T-cell (primary cell): ENCODE measurements at regions not wholly inside any gene's neighbourhood (a gene's known extent, or its start where the extent isn't known, plus 50 kb on each side); places are given as distances from the start of the nearest gene placed in this dataset.

Experiments used
- ATAC-seq, 4 experiments: fragments of 200-7000 bp in 3 of 4; fragments of 150-1000 bp in 1 of 4; cut with Tn5 transposase; replicated peaks in 1 of 4; 1 replicate in 3 of 4; 2 replicates in 1 of 4; pipeline ENCODE4 v1.10.0; 2021; ENCODE audit warnings: moderate library complexity in 3 of 4, mild to moderate bottlenecking in 2 of 4, moderate number of reproducible peaks in 1 of 4
- CTCF ChIA-PET, 2 donors: fragments of 300-600 bp; sonication (Branson Sonifier 250); formaldehyde crosslinking; loops; one replicate each; lab custom pipeline; 2022; ENCODE audit warnings: antibody characterized with exemption in 2 of 2; lab: Charles Lee
- POLR2A ChIA-PET, 2 donors: fragments of 300-600 bp; sonication (Branson Sonifier 250); formaldehyde crosslinking; loops; one replicate each; lab custom pipeline; 2022; ENCODE audit warnings: antibody characterized with exemption in 2 of 2; lab: Charles Lee
- DNase-seq, 35 experiments: peaks; one replicate each; pipeline versions ENCODE4 v3.0.0 to v3.0.0-alpha.2; 2013 to 2023
- H3K27ac ChIP-seq: one replicate; pipeline ENCODE4 v1.5.1; 2013; ENCODE audit warnings: low read length
- H3K27me3 ChIP-seq, 2 experiments: replicated peaks in 1 of 2; 1 replicate in 1 of 2; 2 replicates in 1 of 2; pipeline versions ENCODE4 v1.6.1 to v1.7.0; 2013; ENCODE audit warnings: low read length in 1 of 2, mixed read lengths in 1 of 2; ENCODE audit not compliant: control insufficient read depth in 2 of 2, insufficient read depth in 2 of 2; ENCODE audit errors: extremely low read depth in 1 of 2
- H3K36me3 ChIP-seq, 2 donors: 1 replicate in 1 of 2; 2 replicates in 1 of 2; pipeline versions ENCODE4 v1.6.1 to v1.7.0; 2013; ENCODE audit warnings: low read length in 1 of 2; ENCODE audit not compliant: control insufficient read depth in 2 of 2, insufficient read depth in 1 of 2; ENCODE audit errors: extremely low read depth in 1 of 2
- H3K4me1 ChIP-seq, 2 experiments: 1 replicate in 1 of 2; 2 replicates in 1 of 2; pipeline versions ENCODE4 v1.6.1 to v1.7.0; 2013; ENCODE audit warnings: low read length in 2 of 2, mixed read lengths in 1 of 2; ENCODE audit not compliant: insufficient read depth in 2 of 2, control insufficient read depth in 1 of 2; ENCODE audit errors: extremely low read depth in 1 of 2
- H3K4me3 ChIP-seq, 2 donors: 1 replicate in 1 of 2; 2 replicates in 1 of 2; pipeline versions ENCODE4 v1.5.1 to v1.7.0; 2013; ENCODE audit warnings: mild to moderate bottlenecking in 2 of 2, low read length in 1 of 2, moderate library complexity in 1 of 2; ENCODE audit not compliant: control insufficient read depth in 1 of 2; ENCODE audit errors: extremely low read depth in 1 of 2
- H3K9me3 ChIP-seq: 2 replicates; pipeline ENCODE4 v1.7.0; 2013
- H3K27ac Mint-ChIP-seq, 2 donors: one replicate each; pipeline ENCODE4 v1.8.0; 2020 to 2021; ENCODE audit warnings: mild to moderate bottlenecking in 2 of 2, mixed read lengths in 2 of 2
- H3K27me3 Mint-ChIP-seq, 2 donors: one replicate each; pipeline ENCODE4 v1.8.0; 2021 to 2022; ENCODE audit warnings: mixed read lengths in 2 of 2
- H3K36me3 Mint-ChIP-seq: one replicate; pipeline ENCODE4 v1.8.0; 2021; ENCODE audit warnings: mixed read lengths
- H3K4me1 Mint-ChIP-seq, 3 donors: one replicate each; pipeline ENCODE4 v1.8.0; 2020 to 2022; ENCODE audit warnings: mixed read lengths in 3 of 3, mild to moderate bottlenecking in 1 of 3
- H3K4me3 Mint-ChIP-seq, 3 donors: one replicate each; pipeline ENCODE4 v1.8.0; 2020 to 2022; ENCODE audit warnings: mild to moderate bottlenecking in 3 of 3, mixed read lengths in 3 of 3, moderate library complexity in 3 of 3
- H3K9me3 Mint-ChIP-seq, 3 donors: one replicate each; pipeline ENCODE4 v1.8.0; 2020 to 2022; ENCODE audit warnings: mixed read lengths in 3 of 3
- WGBS: methylation state at CpG from one replicate; pipeline ENCODE4 v1.1.5; 2013; ENCODE audit warnings: missing lambda C conversion rate; ENCODE audit not compliant: insufficient coverage; 5-methylcytosine and 5-hydroxymethylcytosine counted together

GRCh38 chr4:53821179-53821851 lies 230.0 kb upstream of the LNX1 start:
- no peak overlapping the region for H3K4me3 ChIP-seq
- Mint-ChIP-seq H3K4me3 (no peak overlapping the region), H3K4me1 (no peaks in the 10 kb centered on the region), H3K27me3 (peaks cover 4 to 5% of the 10 kb centered on the region in 2 donors), H3K36me3 (no peaks in the 10 kb centered on the region), H3K27ac (no peak overlapping the region), H3K9me3 (peaks cover 0 to 2% (median under 1%) of the 10 kb centered on the region in 3 donors)
- no peaks in the 10 kb centered on the region for H3K4me1 ChIP-seq
- H3K27ac ChIP-seq, result no peak overlapping the region
- 76% methylated on average over 5 of the region's 8 CpGs for WGBS
- DNase-seq, result no peak
- ChIA-PET CTCF (no interaction called here), POLR2A (no interaction called here)
- no peaks in the 10 kb centered on the region for H3K36me3 ChIP-seq
- H3K27me3 ChIP-seq, result peaks cover 0 to 2% of the 10 kb centered on the region in 2 experiments
- H3K9me3 ChIP-seq, result no peaks in the 10 kb centered on the region
- ATAC-seq, result no peak

- no peak for ATAC-seq
- H3K4me1 Mint-ChIP-seq, result no peaks in the 10 kb centered on the region
- no peaks in the 10 kb centered on the region for H3K36me3 Mint-ChIP-seq
- Histone ChIP-seq H3K4me1 (no peaks in the 10 kb centered on the region), H3K27ac (no peak overlapping the region), H3K4me3 (no peak overlapping the region), H3K27me3 (peaks cover 0 to 6% of the 10 kb centered on the region in 2 experiments), H3K9me3 (no peaks in the 10 kb centered on the region), H3K36me3 (no peaks in the 10 kb centered on the region)
- H3K27ac Mint-ChIP-seq, result no peak overlapping the region
- 63% methylated on average over 5 of the region's 5 CpGs for WGBS
- ChIA-PET CTCF (interaction anchor here in 1 of 2 donors (0.8 kb wide), 1 partner anchor 267 kb away, joined by 5 read pairs; no protein-coding TSS in a partner anchor), POLR2A (no interaction called here)
- DNase-seq, result no peak
- no peak overlapping the region for H3K4me3 Mint-ChIP-seq
- no peaks in the 10 kb centered on the region for H3K9me3 Mint-ChIP-seq
- H3K27me3 Mint-ChIP-seq, result peaks cover 9 to 15% of the 10 kb centered on the region in 2 donors
These were observed 226.8 kb upstream of the LNX1 start for GRCh38 chr4:53818104-53818503.

- H3K27ac ChIP-seq, result no peak overlapping the region
- CTCF ChIA-PET, result no interaction called here
- Mint-ChIP-seq H3K4me3 (no peak overlapping the region), H3K27me3 (peaks cover 9 to 15% of the 10 kb centered on the region in 2 donors), H3K9me3 (no peaks in the 10 kb centered on the region), H3K27ac (no peak overlapping the region), H3K4me1 (no peaks in the 10 kb centered on the region), H3K36me3 (no peaks in the 10 kb centered on the region)
- peaks cover 0 to 6% of the 10 kb centered on the region in 2 experiments for H3K27me3 ChIP-seq
- ATAC-seq (no peak), DNase-seq (no peak)
- no peak overlapping the region for H3K4me3 ChIP-seq
- H3K36me3 ChIP-seq, result no peaks in the 10 kb centered on the region
- 35% methylated on average over 4 of the region's 10 CpGs for WGBS
- POLR2A ChIA-PET, result no interaction called here
- H3K4me1 ChIP-seq, result no peaks in the 10 kb centered on the region
- H3K9me3 ChIP-seq, result no peaks in the 10 kb centered on the region
These were observed 225.3 kb upstream of the LNX1 start for GRCh38 chr4:53816561-53816960.

GRCh38 chr4:53815281-53815680 lies 224.0 kb upstream of the LNX1 start:
- WGBS, result 93% methylated on average over 2 of the region's 3 CpGs
- Mint-ChIP-seq H3K4me1 (no peaks in the 10 kb centered on the region), H3K9me3 (no peaks in the 10 kb centered on the region), H3K36me3 (no peaks in the 10 kb centered on the region), H3K4me3 (no peak overlapping the region), H3K27ac (no peak overlapping the region), H3K27me3 (peaks cover 9 to 15% of the 10 kb centered on the region in 2 donors)
- no peak for ATAC-seq
- Histone ChIP-seq H3K36me3 (no peaks in the 10 kb centered on the region), H3K27me3 (peaks cover 0 to 11% of the 10 kb centered on the region in 2 experiments), H3K4me1 (no peaks in the 10 kb centered on the region), H3K9me3 (no peaks in the 10 kb centered on the region), H3K27ac (no peak overlapping the region), H3K4me3 (no peak overlapping the region)
- no peak for DNase-seq
- ChIA-PET POLR2A (no interaction called here), CTCF (no interaction called here)

GRCh38 chr4:53813998-53814397 lies 222.7 kb upstream of the LNX1 start:
- Mint-ChIP-seq H3K27me3 (peaks cover 15% of the 10 kb centered on the region in 2 donors), H3K9me3 (no peaks in the 10 kb centered on the region), H3K36me3 (no peaks in the 10 kb centered on the region), H3K4me3 (no peak overlapping the region), H3K27ac (no peak overlapping the region), H3K4me1 (no peaks in the 10 kb centered on the region)
- Histone ChIP-seq H3K27me3 (peaks cover 0 to 9% of the 10 kb centered on the region in 2 experiments), H3K36me3 (no peaks in the 10 kb centered on the region), H3K27ac (no peak overlapping the region), H3K4me3 (no peak overlapping the region), H3K4me1 (no peaks in the 10 kb centered on the region), H3K9me3 (no peaks in the 10 kb centered on the region)
- ChIA-PET CTCF (no interaction called here), POLR2A (no interaction called here)
- whole genome bisulfite sequencing, result 100% methylated on average over 1 of the region's 4 CpGs
- DNase-seq, result no peak
- no peak for ATAC-seq

GRCh38 chr4:53810643-53811042 lies 219.4 kb upstream of the LNX1 start:
- H3K4me1 Mint-ChIP-seq, result no peaks in the 10 kb centered on the region
- H3K36me3 Mint-ChIP-seq, result no peaks in the 10 kb centered on the region
- no peak overlapping the region for H3K4me3 ChIP-seq
- no peaks in the 10 kb centered on the region for H3K36me3 ChIP-seq
- H3K27me3 Mint-ChIP-seq, result peaks cover 10 to 11% of the 10 kb centered on the region in 2 donors
- no peak overlapping the region for H3K4me3 Mint-ChIP-seq
- no peaks in the 10 kb centered on the region for H3K9me3 Mint-ChIP-seq
- CTCF ChIA-PET, result no interaction called here
- peaks cover 0 to 5% of the 10 kb centered on the region in 2 experiments for H3K27me3 ChIP-seq
- POLR2A ChIA-PET, result no interaction called here
- WGBS, result 95% methylated on average over 4 of the region's 4 CpGs
- no peak for DNase-seq
- ATAC-seq, result no peak
- no peaks in the 10 kb centered on the region for H3K9me3 ChIP-seq
- no peak overlapping the region for H3K27ac Mint-ChIP-seq
- no peak overlapping the region for H3K27ac ChIP-seq
- no peaks in the 10 kb centered on the region for H3K4me1 ChIP-seq
